ENCODE measurements at regions not wholly inside any gene's neighbourhood (a gene's known extent, or its start where the extent isn't known, plus 50 kb on each side); places are given as distances from the start of the nearest gene placed in this dataset.

DNA sequence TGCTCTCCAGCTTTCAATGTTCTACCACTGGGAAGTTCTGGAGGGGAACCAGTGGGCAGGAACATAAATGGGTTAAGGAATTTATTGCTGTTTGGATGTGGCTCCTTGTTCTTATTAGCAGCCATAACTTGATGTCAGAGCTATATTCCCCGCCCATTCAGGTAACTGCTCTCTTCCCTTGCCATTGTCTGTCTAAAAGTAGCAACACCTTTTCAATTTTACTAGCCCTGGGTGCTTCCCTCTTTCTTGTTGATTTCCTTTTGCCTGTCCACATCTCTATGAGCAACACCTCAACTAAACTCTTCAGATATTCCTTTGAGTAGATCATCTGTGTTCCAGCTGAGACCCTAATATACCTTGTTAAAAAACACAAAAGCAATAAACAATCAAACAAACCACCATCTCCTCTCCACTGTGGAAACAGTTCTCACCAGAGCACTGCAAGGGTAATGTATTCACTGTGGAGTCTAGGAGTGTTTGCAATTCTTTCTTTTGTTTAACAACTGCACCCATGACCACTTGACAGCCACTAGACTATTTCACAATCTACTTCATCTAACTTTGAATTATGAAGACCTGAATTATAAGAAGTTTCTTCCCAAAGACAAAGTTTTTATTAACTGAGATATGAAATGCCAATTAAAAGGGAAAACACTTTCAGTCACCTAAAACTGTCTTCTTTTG, 436.7 kb downstream of the IPMK start:
- H3K4me3 ChIP-seq, result no peak overlapping the region
- H4K20me1 ChIP-seq (ENCODE audit: insufficient read depth), result no peaks in the 10 kb centered on the region
- DNase-seq, result no peak
- H3K9me2 ChIP-seq (ENCODE audit: insufficient read depth), result no peaks in the 10 kb centered on the region
- H3K79me2 ChIP-seq (ENCODE audit: insufficient read depth), result no peaks in the 10 kb centered on the region
- no peak overlapping the region for H3K27ac ChIP-seq
- no peaks in the 10 kb centered on the region; the same call in 1 of the 2 replicates for H3K27me3 ChIP-seq (replicated peaks; ENCODE audit: insufficient read depth)
- TF ChIP-seq EZH2phosphoT487 (IDR thresholded peaks at IDR 0.05; ENCODE audit: insufficient read depth, low read depth), result no peak
- TF ChIP-seq EZH2 (IDR thresholded peaks at IDR 0.05; ENCODE audit: insufficient read depth, poor library complexity, severe bottlenecking), result no peak
- WGBS, 2 experiments (ENCODE audit: low coverage in 1 of 2, low lambda C conversion rate in 2 of 2, missing lambda C conversion rate in 2 of 2), result 0% methylated on average over 1 of the region's 1 CpG
- in situ Hi-C loops (cut with MboI), result no loop called here
- H2AFZ ChIP-seq, result no peak overlapping the region
- H3F3A ChIP-seq (ENCODE audit: insufficient read depth), result no peaks in the 10 kb centered on the region
- H3K9ac ChIP-seq, result no peak overlapping the region
- H3K4me1 ChIP-seq (ENCODE audit: insufficient read depth), result no peaks in the 10 kb centered on the region
- H3K36me3 ChIP-seq (ENCODE audit: low read depth), result no peaks in the 10 kb centered on the region
- H3K4me2 ChIP-seq (ENCODE audit: unreplicated experiment), result no peak overlapping the region
- no peaks in the 10 kb centered on the region for H3K9me3 ChIP-seq (ENCODE audit: low read depth)

DNA sequence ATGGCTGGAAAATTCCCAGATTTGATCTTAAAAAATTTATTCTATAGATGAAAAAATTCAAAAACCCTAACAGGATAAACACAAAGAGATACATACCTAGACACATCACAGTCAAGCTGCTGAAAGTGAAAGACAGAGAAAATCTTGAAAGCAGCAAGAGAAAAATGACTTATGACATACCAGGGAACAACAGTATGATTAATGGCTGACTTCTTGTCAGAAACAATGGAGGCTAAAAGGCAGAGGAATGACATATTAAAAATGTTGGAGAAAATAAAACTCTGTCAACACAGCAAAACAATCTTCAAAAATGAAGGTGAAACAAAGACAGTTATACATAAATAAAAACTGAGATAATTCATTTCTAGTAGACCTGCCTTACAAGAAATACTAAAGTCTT, 442.7 kb downstream of the IPMK start:
- Histone ChIP-seq H3K9ac (no peak overlapping the region), H3K4me2 (ENCODE audit: unreplicated experiment) (no peak overlapping the region), H3K4me3 (no peak overlapping the region), H2AFZ (no peak overlapping the region), H3K27ac (no peak overlapping the region), H3F3A (ENCODE audit: insufficient read depth) (no peaks in the 10 kb centered on the region), H3K9me3 (ENCODE audit: low read depth) (no peaks in the 10 kb centered on the region), H3K27me3 (replicated peaks; ENCODE audit: insufficient read depth) (no peaks in the 10 kb centered on the region), H3K4me1 (ENCODE audit: insufficient read depth) (no peaks in the 10 kb centered on the region), H3K79me2 (ENCODE audit: insufficient read depth) (no peaks in the 10 kb centered on the region), H4K20me1 (ENCODE audit: insufficient read depth) (no peaks in the 10 kb centered on the region), H3K36me3 (ENCODE audit: low read depth) (no peaks in the 10 kb centered on the region), H3K9me2 (ENCODE audit: insufficient read depth) (no peaks in the 10 kb centered on the region)
- TF ChIP-seq EZH2 (IDR thresholded peaks at IDR 0.05; ENCODE audit: insufficient read depth, poor library complexity, severe bottlenecking) (no peak), EZH2phosphoT487 (IDR thresholded peaks at IDR 0.05; ENCODE audit: insufficient read depth, low read depth) (no peak)
- no peak for DNase-seq
- in situ Hi-C loops (cut with MboI), result no loop called here

DNA sequence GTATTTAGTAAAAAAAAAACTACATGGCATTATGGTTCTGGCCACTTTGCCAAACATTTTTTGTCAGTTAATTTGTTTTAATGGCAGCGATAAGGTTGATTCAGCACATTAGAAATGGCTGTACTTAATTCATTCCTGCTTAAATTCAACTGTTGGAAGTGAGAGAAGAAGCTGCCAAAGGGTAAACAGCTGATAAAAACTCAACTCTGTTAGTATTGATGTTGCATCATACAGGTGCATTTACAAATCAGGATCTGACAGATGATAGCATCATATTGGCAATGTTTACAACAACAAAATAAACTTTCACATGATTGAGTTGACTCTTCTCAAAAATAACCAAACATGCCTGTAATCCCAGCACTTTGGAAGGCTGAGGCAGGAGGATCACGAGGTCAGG, 444.3 kb downstream of the IPMK start:
- no peak overlapping the region for H3K27ac ChIP-seq
- 13 to 18% methylated on average over 2 of the region's 2 CpGs for whole genome bisulfite sequencing, 2 experiments (ENCODE audit: low coverage in 1 of 2, low lambda C conversion rate in 2 of 2, missing lambda C conversion rate in 2 of 2)
- no peak for TF ChIP-seq EZH2 (IDR thresholded peaks at IDR 0.05; ENCODE audit: insufficient read depth, poor library complexity, severe bottlenecking)
- no peak for TF ChIP-seq EZH2phosphoT487 (IDR thresholded peaks at IDR 0.05; ENCODE audit: insufficient read depth, low read depth)
- in situ Hi-C loops (cut with MboI), result no loop called here
- H3K4me3 ChIP-seq, result no peak overlapping the region
- H3F3A ChIP-seq (ENCODE audit: insufficient read depth), result no peaks in the 10 kb centered on the region
- H3K9me3 ChIP-seq (ENCODE audit: low read depth), result no peaks in the 10 kb centered on the region
- H3K9me2 ChIP-seq (ENCODE audit: insufficient read depth), result no peaks in the 10 kb centered on the region
- no peak for DNase-seq
- no peaks in the 10 kb centered on the region for H3K4me1 ChIP-seq (ENCODE audit: insufficient read depth)
- H3K27me3 ChIP-seq (replicated peaks; ENCODE audit: insufficient read depth), result no peaks in the 10 kb centered on the region
- H3K79me2 ChIP-seq (ENCODE audit: insufficient read depth), result no peaks in the 10 kb centered on the region
- H2AFZ ChIP-seq, result no peak overlapping the region
- no peaks in the 10 kb centered on the region for H4K20me1 ChIP-seq (ENCODE audit: insufficient read depth)
- no peak overlapping the region for H3K4me2 ChIP-seq (ENCODE audit: unreplicated experiment)
- H3K36me3 ChIP-seq (ENCODE audit: low read depth), result no peaks in the 10 kb centered on the region
- no peak overlapping the region for H3K9ac ChIP-seq

DNA sequence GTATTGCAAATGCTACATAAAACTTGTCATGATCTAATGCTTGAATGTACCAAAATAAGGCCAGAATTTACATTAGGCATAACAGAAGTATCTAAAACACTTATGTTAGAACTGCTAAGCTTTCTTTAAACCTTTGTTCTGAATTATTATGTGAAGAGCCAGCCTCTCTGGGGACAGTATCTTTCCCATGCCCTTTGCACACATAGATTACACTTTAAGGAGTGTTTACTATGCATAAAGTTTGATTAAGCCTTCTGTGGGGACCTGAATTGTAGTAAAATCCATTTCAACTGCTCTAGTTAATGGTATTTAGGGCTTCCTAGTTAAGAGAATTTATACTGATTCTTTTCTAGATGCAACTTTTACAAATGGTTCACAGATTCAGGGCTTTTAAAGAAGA, 444.7 kb downstream of the IPMK start:
- no peak overlapping the region for H3K4me2 ChIP-seq (ENCODE audit: unreplicated experiment)
- H3K9me2 ChIP-seq (ENCODE audit: insufficient read depth), result no peaks in the 10 kb centered on the region
- H3K4me3 ChIP-seq, result no peak overlapping the region
- no peaks in the 10 kb centered on the region for H3K9me3 ChIP-seq (ENCODE audit: low read depth)
- no peak overlapping the region for H3K9ac ChIP-seq
- no peaks in the 10 kb centered on the region for H3F3A ChIP-seq (ENCODE audit: insufficient read depth)
- in situ Hi-C loops (cut with MboI), result no loop called here
- H3K27me3 ChIP-seq (replicated peaks; ENCODE audit: insufficient read depth), result no peaks in the 10 kb centered on the region
- no peaks in the 10 kb centered on the region for H4K20me1 ChIP-seq (ENCODE audit: insufficient read depth)
- TF ChIP-seq EZH2phosphoT487 (IDR thresholded peaks at IDR 0.05; ENCODE audit: insufficient read depth, low read depth), result no peak
- TF ChIP-seq EZH2 (IDR thresholded peaks at IDR 0.05; ENCODE audit: insufficient read depth, poor library complexity, severe bottlenecking), result no peak
- H2AFZ ChIP-seq, result no peak overlapping the region
- H3K36me3 ChIP-seq (ENCODE audit: low read depth), result no peaks in the 10 kb centered on the region
- H3K4me1 ChIP-seq (ENCODE audit: insufficient read depth), result no peaks in the 10 kb centered on the region
- no peak overlapping the region for H3K27ac ChIP-seq
- no peaks in the 10 kb centered on the region for H3K79me2 ChIP-seq (ENCODE audit: insufficient read depth)
- DNase-seq, result no peak

DNA sequence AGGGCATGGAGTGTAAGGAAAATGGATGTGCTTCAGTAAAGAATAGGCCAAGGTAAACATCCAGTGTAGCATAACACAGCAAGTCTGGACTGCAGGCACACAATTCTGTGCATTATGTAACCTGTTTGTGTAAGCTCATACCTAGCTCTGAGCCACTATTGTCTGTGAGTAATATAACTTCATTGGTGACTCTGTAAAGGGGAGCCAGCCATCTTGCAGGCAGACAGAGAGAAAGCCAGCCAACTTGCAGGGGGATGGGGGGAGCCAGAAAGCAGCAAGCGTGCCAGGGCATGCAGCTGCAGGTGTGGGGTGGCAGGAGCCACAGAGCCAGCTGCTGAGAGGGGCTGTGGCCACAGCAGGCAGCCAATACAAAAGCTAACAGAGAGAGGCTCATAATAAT, 449.2 kb downstream of the IPMK start:
- Histone ChIP-seq H4K20me1 (ENCODE audit: insufficient read depth) (no peaks in the 10 kb centered on the region), H3K9me2 (ENCODE audit: insufficient read depth) (no peaks in the 10 kb centered on the region), H3K9me3 (ENCODE audit: low read depth) (no peaks in the 10 kb centered on the region), H3K79me2 (ENCODE audit: insufficient read depth) (no peaks in the 10 kb centered on the region), H3F3A (ENCODE audit: insufficient read depth) (no peaks in the 10 kb centered on the region), H3K27me3 (replicated peaks; ENCODE audit: insufficient read depth) (no peaks in the 10 kb centered on the region), H3K4me2 (ENCODE audit: unreplicated experiment) (no peak overlapping the region), H3K4me1 (ENCODE audit: insufficient read depth) (no peaks in the 10 kb centered on the region), H3K36me3 (ENCODE audit: low read depth) (no peaks in the 10 kb centered on the region), H3K9ac (no peak overlapping the region), H3K27ac (no peak overlapping the region), H2AFZ (no peak overlapping the region), H3K4me3 (no peak overlapping the region)
- TF ChIP-seq EZH2 (IDR thresholded peaks at IDR 0.05; ENCODE audit: insufficient read depth, poor library complexity, severe bottlenecking) (no peak), EZH2phosphoT487 (IDR thresholded peaks at IDR 0.05; ENCODE audit: insufficient read depth, low read depth) (no peak)
- in situ Hi-C loops (cut with MboI), result no loop called here
- WGBS, 2 experiments (ENCODE audit: low coverage in 1 of 2, low lambda C conversion rate in 2 of 2, missing lambda C conversion rate in 2 of 2), result 21 to 29% methylated on average over 1 of the region's 1 CpG
- no peak for DNase-seq
